H1 (cell line): ENCODE measurements at regions not wholly inside any gene's neighbourhood (a gene's known extent, or its start where the extent isn't known, plus 50 kb on each side); places are given as distances from the start of the nearest gene placed in this dataset.

Experiments
- CEBPB ChIP-seq: IDR thresholded peaks from 2 replicates; pipeline ENCODE4 v1.6.1; 2012; ENCODE audit warnings: low read depth, low read length
- CTBP2 ChIP-seq: IDR thresholded peaks from 2 replicates; pipeline ENCODE4 v1.7.0; 2011; ENCODE audit warnings: borderline replicate concordance, mild to moderate bottlenecking, moderate library complexity, mixed read lengths, low read length; ENCODE audit not compliant: insufficient read depth, insufficient read length
- EZH2 ChIP-seq: fragments of 200-600 bp; sonication (generic); IDR thresholded peaks from 2 replicates; pipeline ENCODE4 v1.7.1; 2012; ENCODE audit warnings: low read depth, mild to moderate bottlenecking, moderate library complexity, low read length, inconsistent platforms; ENCODE audit not compliant: severe bottlenecking
- HDAC2 ChIP-seq, 2 experiments: fragments of 300-600 bp in 1 of 2; sonication (generic) in 1 of 2; IDR thresholded peaks; 2 replicates each; pipeline ENCODE4 v1.6.1; 2011 to 2012; ENCODE audit warnings: low read depth in 2 of 2, low read length in 2 of 2, mild to moderate bottlenecking in 2 of 2, moderate library complexity in 2 of 2, borderline replicate concordance in 1 of 2, inconsistent platforms in 1 of 2
- HDAC6 ChIP-seq: IDR thresholded peaks from one replicate; pipeline ENCODE4 v1.7.1; 2012; ENCODE audit warnings: low read depth, mild to moderate bottlenecking, inconsistent platforms, low read length, moderate library complexity
- MAFK ChIP-seq: IDR thresholded peaks from 2 replicates; pipeline ENCODE4 v1.6.1; 2012; ENCODE audit warnings: low read depth, mild to moderate bottlenecking, improper control_type of control experiment, low read length
- RAD21 ChIP-seq, 2 experiments: IDR thresholded peaks in 1 of 2; conservative IDR thresholded peaks in 1 of 2; 2 replicates each; pipeline ENCODE4 v1.6.1; 2011; ENCODE audit warnings: low read depth in 2 of 2, low read length in 2 of 2, improper control_type of control experiment in 1 of 2, inconsistent platforms in 1 of 2, mild to moderate bottlenecking in 1 of 2, moderate library complexity in 1 of 2
- RFX5 ChIP-seq: IDR thresholded peaks from 2 replicates; pipeline ENCODE4 v1.6.1; 2011; ENCODE audit warnings: low read depth, low read length, improper control_type of control experiment, borderline replicate concordance
- RNF2 ChIP-seq: fragments of 200-900, 300-1000 bp; sonication (generic); IDR thresholded peaks from 2 replicates; pipeline ENCODE4 v1.7.1; 2016; ENCODE audit warnings: borderline replicate concordance, low read depth, mild to moderate bottlenecking, antibody characterized with exemption, low read length; ENCODE audit not compliant: poor library complexity, severe bottlenecking; ENCODE audit errors: missing control alignments
- SIN3A ChIP-seq, 2 experiments: IDR thresholded peaks in 1 of 2; conservative IDR thresholded peaks in 1 of 2; 2 replicates each; pipeline ENCODE4 v1.6.1; 2011 to 2012; ENCODE audit warnings: low read length in 2 of 2, improper control_type of control experiment in 1 of 2, low read depth in 1 of 2, mild to moderate bottlenecking in 1 of 2
- TBP ChIP-seq: IDR thresholded peaks from 2 replicates; pipeline ENCODE4 v1.6.1; 2011; ENCODE audit warnings: low read depth, low read length, improper control_type of control experiment
- TCF12 ChIP-seq: IDR thresholded peaks from 2 replicates; pipeline ENCODE4 v1.6.1; 2011; ENCODE audit warnings: low read depth, mild to moderate bottlenecking, low read length
- TF ChIP-seq, protein P1 (sequence below), 3 experiments: IDR thresholded peaks; 1 replicate in 2 of 3; 2 replicates in 1 of 3; pipeline versions ENCODE4 v1.5.1 to v1.6.1; 2011; ENCODE audit warnings: low read length in 3 of 3, mild to moderate bottlenecking in 3 of 3, inconsistent platforms in 2 of 3, low read depth in 1 of 3, moderate library complexity in 1 of 3; ENCODE audit not compliant: insufficient read depth in 1 of 3; ENCODE audit errors: control extremely low read depth in 1 of 3
- TF ChIP-seq, protein P2 (sequence below): IDR thresholded peaks from 2 replicates; pipeline ENCODE4 v1.6.1; 2011; ENCODE audit warnings: low read length, improper control_type of control experiment

DNA sequence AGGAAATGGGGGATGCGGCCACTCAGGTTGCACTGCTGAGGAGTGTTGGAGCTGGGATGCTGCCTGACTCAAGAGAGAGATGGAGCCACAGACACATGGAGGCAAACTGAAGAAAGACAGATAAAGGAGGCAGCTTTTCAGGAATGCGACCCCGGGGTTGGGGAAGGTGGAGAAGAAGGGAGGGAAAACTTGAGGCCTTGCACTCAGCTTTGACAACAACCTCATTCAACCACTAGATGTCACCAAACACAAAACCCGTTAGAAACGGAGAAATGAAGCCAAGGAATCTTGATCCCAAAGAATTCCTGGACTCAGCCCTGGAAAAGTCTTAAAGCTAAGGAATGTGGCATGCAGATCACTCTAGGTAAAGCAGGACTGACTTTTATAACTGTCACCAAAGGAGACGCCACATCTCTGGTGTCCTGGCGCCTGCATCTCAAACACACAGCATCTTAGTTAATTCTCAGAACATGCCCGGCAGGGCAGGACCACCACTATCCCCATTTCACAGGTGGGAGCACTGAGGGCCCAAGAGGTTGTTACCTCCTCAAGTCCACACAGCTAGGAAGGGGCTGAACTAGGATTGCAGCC is 59.6 kb upstream of the LMCD1 start (continued):
- no peak for TF ChIP-seq EZH2
- TF ChIP-seq TCF12, result no peak
- no peak for TF ChIP-seq MAFK
- TF ChIP-seq TBP, result 0 out of 2 replicates have a peak, but pooled peaks have one; percentile 31
- TF ChIP-seq RFX5, result no peak
- TF ChIP-seq RNF2, result no peak
- no peak for TF ChIP-seq CTBP2
- TF ChIP-seq, protein P1, sequence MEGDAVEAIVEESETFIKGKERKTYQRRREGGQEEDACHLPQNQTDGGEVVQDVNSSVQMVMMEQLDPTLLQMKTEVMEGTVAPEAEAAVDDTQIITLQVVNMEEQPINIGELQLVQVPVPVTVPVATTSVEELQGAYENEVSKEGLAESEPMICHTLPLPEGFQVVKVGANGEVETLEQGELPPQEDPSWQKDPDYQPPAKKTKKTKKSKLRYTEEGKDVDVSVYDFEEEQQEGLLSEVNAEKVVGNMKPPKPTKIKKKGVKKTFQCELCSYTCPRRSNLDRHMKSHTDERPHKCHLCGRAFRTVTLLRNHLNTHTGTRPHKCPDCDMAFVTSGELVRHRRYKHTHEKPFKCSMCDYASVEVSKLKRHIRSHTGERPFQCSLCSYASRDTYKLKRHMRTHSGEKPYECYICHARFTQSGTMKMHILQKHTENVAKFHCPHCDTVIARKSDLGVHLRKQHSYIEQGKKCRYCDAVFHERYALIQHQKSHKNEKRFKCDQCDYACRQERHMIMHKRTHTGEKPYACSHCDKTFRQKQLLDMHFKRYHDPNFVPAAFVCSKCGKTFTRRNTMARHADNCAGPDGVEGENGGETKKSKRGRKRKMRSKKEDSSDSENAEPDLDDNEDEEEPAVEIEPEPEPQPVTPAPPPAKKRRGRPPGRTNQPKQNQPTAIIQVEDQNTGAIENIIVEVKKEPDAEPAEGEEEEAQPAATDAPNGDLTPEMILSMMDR (IDR thresholded peaks at IDR 0.05; ENCODE audit: control extremely low read depth in 1 of 3, insufficient read depth in 1 of 3, low read depth in 1 of 3, low read length in 3 of 3), result peak; percentile 12 to 85 (median 66)
- TF ChIP-seq HDAC6, result no peak
- peak; percentile 79 to 85 for TF ChIP-seq RAD21 (IDR thresholded peaks at IDR 0.05 in 1 of 2, conservative IDR thresholded peaks at IDR 0.05 in 1 of 2; ENCODE audit: low read depth in 2 of 2, low read length in 2 of 2)
- TF ChIP-seq SIN3A (conservative IDR thresholded peaks at IDR 0.05 in 1 of 2, IDR thresholded peaks at IDR 0.05 in 1 of 2; ENCODE audit: low read depth in 1 of 2, low read length in 2 of 2), result no peak
- TF ChIP-seq HDAC2 (IDR thresholded peaks at IDR 0.05; ENCODE audit: borderline replicate concordance in 1 of 2, low read depth in 2 of 2, low read length in 2 of 2), result peak in 1 of 2 experiments; percentile 75; a peak in 1 of 4 replicates
- TF ChIP-seq, protein P2, sequence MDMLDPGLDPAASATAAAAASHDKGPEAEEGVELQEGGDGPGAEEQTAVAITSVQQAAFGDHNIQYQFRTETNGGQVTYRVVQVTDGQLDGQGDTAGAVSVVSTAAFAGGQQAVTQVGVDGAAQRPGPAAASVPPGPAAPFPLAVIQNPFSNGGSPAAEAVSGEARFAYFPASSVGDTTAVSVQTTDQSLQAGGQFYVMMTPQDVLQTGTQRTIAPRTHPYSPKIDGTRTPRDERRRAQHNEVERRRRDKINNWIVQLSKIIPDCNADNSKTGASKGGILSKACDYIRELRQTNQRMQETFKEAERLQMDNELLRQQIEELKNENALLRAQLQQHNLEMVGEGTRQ, result no peak
- no peak for TF ChIP-seq CEBPB
